ENCODE measurements at regions not wholly inside any gene's neighbourhood (a gene's known extent, or its start where the extent isn't known, plus 50 kb on each side); places are given as distances from the start of the nearest gene placed in this dataset.

DNA sequence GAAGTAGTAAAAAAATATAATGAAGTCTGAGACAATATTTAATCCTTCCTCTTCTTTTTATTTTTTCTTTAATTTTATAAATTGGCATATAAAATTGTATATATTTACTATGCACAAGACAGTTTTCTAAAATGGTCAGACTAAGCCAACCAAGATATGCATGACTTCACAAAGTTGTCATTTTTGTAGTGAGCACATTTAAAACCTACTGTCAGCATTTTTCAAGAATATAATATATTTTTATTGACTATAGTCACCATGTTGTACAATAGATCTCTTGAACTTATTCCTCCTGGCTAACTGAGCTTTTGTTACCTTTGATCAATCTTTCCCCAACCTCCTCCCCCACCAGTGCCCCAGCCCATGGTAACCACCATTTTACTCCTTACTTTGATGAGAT, 129.2 kb downstream of the ATP6V1G3 start:
- TF ChIP-seq, protein P1, sequence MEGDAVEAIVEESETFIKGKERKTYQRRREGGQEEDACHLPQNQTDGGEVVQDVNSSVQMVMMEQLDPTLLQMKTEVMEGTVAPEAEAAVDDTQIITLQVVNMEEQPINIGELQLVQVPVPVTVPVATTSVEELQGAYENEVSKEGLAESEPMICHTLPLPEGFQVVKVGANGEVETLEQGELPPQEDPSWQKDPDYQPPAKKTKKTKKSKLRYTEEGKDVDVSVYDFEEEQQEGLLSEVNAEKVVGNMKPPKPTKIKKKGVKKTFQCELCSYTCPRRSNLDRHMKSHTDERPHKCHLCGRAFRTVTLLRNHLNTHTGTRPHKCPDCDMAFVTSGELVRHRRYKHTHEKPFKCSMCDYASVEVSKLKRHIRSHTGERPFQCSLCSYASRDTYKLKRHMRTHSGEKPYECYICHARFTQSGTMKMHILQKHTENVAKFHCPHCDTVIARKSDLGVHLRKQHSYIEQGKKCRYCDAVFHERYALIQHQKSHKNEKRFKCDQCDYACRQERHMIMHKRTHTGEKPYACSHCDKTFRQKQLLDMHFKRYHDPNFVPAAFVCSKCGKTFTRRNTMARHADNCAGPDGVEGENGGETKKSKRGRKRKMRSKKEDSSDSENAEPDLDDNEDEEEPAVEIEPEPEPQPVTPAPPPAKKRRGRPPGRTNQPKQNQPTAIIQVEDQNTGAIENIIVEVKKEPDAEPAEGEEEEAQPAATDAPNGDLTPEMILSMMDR (IDR thresholded peaks at IDR 0.05), result no peak

DNA sequence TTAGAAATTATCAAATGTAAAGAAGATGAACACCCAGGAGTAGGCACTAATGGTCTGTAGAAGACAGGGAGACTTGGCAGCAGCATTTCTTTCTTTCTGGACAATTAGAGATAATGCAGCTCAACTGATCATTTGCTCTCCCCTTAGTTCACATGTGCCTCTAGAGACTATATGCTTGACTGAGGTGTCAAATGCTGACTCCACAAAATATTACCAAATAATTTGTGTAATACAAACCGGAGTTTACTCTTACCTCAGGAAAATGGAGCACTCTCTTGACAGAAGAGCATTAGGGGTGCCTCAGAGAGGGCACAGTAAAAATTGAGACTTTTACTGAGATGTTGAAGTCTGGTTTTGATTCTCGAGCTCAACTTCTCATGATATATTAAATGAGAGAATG, 131.8 kb downstream of the ATP6V1G3 start:
- TF ChIP-seq, protein P1 (IDR thresholded peaks at IDR 0.05), result no peak

DNA sequence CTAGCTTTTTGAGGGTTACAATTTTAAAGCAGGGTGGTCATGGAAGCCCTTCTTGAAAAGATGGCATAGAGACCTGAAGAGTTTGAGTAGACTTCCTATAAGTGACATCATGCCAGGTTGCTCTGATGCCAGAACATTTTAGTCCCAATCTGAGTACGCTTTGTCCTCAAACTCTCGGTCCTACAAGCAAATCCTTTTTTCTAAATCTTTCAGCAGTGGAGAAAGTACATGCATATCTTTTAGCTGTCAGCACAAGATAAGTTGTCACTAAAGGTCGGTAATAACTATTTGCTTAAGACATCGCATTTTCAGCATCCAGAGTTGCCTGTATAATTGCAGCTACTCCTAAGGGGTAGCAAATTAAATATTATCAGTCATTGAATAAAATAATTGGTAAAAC, 140.4 kb downstream of the ATP6V1G3 start:
- TF ChIP-seq, protein P1 (IDR thresholded peaks at IDR 0.05), result no peak

DNA sequence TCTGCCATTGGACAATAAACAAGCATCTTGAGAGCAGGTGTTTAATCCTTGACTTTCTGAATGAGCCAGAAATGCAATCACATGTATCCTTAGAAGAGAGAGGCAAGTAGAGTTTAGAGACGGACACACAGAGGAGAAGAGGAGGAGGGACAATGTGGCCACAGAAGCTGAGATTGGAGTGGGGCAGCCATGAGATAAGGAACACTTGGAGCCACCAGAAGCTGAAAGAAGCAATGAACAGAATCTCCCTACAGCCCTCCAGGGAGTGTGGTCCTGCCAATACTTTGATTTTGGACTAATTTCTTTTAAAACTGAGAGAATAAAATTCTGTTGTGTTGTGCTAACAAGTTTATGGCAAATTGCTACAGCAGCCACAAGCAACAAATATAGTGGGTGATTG, 141.0 kb downstream of the ATP6V1G3 start:
- TF ChIP-seq, protein P1 (IDR thresholded peaks at IDR 0.05), result no peak

DNA sequence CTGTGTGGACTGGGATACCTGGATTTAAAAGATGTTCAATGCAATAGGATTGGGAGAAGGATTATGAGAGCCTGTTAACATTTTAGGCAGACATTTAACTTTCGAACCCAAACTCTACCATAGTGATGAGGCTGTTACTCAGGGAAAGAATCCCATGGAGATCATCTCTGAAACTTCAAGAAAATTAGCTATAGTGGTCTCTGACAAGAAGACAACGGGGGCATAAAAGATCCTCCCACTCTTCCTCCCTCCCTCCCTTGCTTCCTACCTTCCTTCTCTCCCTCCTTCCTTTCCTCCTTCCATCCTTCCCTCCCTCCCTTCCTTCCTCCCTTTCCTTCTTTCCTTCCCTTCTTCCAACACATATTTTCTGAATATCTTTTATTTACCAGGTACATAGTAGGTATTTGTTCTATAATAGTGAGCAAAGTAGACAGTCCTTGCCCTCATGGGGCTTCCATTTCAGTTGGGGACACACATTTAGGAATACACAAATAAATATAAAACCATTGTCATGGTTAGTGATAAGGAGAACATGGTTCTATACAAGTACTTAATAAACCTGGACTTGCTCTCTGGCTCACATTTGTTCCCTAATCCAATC, 143.2 kb downstream of the ATP6V1G3 start:
- TF ChIP-seq, protein P1 (IDR thresholded peaks at IDR 0.05), result no peak

DNA sequence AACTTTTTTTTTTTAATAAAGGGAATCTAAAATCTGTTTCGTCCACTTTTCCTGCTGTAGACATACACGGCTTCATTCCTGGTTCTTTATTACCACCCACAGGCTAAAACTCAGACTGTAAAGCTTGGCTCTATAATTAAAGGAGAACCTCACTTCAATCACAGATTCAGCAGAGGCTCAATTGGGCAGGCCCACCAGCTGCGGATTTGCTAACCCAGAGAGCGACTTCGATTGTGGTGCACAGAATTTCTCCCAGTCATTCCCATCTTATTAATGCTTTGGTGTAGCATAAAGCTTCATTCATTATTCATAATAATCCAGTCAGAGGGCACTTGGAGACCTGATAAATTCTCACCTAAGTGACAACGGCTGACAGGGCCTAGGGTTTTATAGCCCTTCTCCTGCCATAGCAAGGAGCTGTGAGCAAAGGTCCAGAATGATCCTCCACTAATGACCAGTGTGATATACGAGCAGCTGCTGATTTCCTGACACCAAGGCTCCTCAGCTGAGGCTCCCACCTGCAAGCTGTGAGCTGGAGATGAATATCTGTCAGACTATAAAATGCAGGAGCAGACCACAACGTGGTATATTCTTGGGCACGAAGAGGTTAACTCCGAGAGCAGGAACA, 149.0 kb downstream of the ATP6V1G3 start:
- TF ChIP-seq, protein P1 (IDR thresholded peaks at IDR 0.05), result no peak

DNA sequence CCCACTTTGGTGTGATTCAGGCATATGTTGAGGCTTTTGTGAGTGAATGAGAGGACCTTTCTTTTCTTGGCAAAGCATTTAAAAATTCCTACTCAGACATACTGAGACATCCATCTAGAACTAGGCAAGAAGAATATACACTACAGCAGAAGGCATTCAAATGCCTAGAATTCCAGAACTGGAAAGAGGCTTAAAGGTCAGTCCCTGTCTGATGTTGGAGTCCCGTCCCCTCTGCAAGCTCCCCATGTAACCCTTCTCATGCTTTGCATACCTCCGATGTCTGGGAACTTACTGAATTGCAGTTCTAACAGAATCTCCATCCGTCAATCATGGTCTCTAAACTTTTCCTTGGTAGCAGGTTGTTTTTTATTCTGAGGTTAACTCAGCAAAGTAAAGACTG, 152.9 kb downstream of the ATP6V1G3 start:
- TF ChIP-seq, protein P1 (IDR thresholded peaks at IDR 0.05), result no peak
